ENCODE measurements at regions not wholly inside any gene's neighbourhood (a gene's known extent, or its start where the extent isn't known, plus 50 kb on each side); places are given as distances from the start of the nearest gene placed in this dataset.

- no peak for DNase-seq
These were observed 457.2 kb upstream of the MEX3C start for GRCh38 chr18:51654488-51655326.

DNA sequence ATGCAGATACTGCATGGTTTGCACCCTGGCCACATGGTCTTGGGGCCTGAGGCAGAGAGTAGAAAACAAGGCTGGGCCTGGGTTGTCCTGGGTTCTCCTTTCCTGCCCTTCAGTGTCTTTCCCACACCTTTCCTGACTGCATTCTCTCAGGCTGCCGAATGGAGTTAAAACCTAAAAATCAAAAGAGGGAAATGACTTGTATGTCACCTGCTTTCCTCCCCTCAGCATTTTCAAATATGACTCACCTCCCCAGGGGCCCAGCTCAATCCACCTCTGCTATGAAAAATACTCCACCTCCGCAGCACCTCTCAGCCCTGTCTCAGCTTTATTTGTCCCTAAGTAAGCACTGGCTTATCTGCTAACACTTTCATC lies 457.8 kb upstream of the MEX3C start:
- DNase-seq = no peak

DNA sequence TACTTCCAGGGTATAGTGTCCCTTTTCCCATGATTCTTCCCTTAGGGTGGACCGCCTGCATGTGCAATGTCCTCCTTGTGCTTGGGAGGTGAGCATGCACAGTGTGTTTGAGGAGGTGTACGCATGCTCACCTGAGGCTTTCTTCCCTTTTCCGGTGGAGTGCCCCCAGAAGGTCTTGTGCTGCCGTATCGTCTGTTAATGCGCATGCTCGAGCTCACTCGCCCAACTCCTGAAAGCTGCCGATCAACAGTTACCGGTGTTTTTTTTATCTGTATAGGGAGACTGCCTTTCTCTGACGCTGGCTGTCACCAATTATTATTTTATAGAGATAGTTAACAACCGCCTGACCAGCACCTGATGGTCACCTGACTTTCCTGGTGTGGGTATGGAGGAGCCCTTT lies 458.8 kb upstream of the MEX3C start:
- DNase-seq = no peak

DNA sequence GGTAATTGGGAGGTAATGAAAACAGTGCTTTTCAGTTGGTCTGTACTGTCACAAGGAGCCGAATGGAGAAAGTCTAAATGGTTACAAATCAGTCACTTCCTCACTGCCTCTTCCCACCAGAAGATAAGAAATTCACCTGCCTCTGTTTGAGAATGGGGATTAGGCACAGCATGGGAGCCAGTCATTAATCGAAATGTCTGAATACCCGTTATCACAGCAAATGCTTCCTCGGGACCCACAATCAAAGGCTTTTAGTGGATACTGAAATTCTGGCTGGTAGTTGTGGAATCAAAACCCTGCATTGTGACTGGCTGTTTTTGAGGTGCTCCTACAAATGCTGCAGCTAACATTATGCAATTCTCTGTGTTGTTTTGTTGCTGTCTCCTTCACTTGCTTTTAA lies 461.0 kb upstream of the MEX3C start:
- no peak for DNase-seq

GRCh38 chr18:51659781-51660180 lies 462.3 kb upstream of the MEX3C start:
- DNase-seq = no peak

DNA sequence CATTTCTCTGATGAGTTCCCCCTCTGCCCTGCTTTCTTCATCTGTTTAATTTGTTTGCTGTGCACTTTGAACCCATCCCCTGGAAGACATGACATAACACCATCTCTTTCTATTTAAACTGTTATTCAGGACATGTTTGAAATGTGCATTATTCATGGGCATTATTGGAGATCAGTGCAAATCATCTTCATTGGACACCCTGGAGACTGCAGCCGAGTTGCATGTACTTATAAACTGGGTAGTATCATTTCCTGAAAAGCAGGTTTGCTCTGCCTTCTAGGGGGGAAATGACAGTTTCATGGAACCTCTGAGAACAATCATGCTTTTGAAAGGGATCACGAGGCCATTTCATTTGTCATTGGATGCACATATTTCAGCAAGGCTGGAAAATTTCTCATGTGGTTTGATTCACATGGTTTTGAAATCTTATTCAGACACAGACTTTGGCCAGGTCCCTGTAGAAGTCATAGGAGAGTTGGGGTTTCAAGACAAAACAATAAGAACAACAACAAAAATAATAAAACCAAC lies 462.8 kb upstream of the MEX3C start:
- no peak for DNase-seq

GRCh38 chr18:51664236-51664635 lies 466.8 kb upstream of the MEX3C start:
- no peak for DNase-seq

DNA sequence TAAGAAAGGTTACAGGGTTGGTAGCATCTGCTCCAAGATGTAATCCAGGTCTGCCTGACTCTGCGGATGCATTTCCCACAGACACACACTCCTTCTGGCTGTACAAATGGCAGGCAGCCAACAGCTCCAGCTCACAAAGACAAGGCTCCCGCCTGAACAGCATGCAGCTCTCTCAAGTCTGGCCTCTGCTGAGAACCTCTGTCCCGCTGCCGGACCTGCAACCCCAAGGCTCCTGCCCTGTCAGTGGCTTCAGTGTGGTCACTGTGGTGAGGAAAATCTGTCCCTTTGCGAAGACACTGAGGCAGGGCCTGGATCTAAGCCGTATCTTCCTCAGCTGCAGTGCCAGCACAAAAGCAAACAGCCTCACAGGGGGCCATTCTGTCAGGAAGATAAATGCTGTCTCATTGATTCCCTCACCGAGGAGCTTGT lies 469.3 kb upstream of the MEX3C start:
- DNase-seq = no peak

GRCh38 chr18:51668101-51668500 lies 470.6 kb upstream of the MEX3C start:
- peak; percentile 66 for DNase-seq

GRCh38 chr18:51668607-51669006 lies 471.1 kb upstream of the MEX3C start:
- DNase-seq = no peak

DNA sequence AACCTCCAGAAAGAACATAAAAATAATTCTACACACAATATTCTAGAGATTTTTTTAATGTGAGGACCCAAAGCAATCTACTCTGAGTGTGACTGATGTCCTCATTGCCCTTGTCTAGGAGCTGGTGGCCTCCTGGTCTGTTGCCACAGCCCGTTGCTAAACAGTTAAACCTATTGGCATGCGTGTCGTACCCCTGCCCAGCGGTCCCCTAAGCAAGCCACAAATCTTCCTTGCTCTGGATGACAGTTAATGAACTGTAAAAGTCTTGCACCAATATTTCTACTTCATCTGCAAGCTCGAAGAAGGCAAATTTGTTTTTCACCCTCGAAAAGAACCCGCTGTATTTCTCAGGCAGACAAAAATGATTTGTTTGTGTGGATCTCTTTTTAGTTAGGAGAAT lies 489.1 kb upstream of the MEX3C start:
- DNase-seq = no peak

DNA sequence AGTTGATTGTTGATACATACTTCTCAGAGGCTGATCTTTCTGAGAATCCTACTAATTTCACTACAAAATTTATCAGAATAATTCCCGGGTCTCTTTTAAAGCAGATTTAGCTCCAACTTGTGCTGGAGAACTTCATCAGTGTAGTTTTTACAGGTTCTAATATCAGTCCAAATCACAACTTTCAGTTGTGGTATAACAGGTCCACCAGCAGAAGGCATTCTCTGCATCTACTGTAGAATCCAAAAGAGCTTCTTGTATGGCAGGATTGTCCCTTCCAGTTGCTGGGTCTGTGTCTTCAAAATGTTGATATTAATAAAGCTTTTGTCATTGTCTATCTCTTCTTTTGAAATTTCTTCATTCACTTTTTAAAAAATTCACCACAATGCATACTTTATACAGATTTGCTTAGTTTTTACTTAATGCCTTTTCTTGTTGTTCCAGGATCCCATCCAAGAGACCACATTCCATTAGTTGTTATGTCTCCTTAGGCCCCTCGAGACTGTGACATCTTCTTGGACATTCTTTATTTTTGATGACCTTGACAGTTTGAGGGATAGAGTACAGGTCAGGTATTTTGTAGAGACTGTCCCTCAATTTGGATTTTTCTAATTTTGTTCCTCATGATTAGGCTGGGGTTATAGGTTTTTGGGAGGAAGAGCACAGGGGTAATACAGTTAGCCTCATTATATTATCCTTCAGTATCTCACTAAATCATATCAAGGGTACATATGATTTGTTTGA lies 490.5 kb upstream of the MEX3C start:
- no peak for DNase-seq

- DNase-seq = no peak
These were observed 495.1 kb upstream of the MEX3C start for GRCh38 chr18:51692612-51693011.

DNA sequence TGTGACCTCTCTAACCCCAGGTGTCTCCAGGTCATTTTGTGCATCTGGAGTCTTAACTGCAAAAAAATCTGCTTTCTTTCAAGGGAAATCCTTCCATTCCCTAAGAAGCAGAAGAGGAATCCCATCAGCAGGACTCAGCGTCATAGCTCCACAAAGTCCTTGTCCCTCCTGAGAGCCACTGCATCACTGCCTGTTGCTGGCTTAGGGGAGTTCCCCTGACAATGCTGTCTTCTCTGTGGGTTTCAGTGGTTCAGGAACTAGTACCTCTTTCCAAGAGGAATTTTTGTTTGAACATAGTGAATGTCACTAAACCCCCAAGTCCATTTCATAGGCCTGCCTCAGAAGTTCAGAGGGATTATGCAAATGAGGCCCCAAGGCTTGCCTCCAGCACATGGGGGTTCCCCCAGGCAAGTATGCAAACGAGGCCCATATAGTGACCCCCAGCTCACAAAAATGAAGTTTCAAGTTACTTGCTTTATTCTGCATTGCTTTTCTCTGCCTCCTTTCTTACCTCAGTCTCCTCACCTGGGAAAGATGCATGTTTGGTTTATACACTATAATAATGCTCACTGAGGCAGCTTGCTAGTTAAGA lies 513.9 kb upstream of the MEX3C start:
- DNase-seq = no peak

- no peak for DNase-seq
These were observed 515.3 kb upstream of the MEX3C start for GRCh38 chr18:51712821-51713220.

- no peak for DNase-seq
These were observed 518.8 kb upstream of the MEX3C start for GRCh38 chr18:51716277-51716676.

GRCh38 chr18:51721388-51721787 lies 523.9 kb upstream of the MEX3C start:
- DNase-seq = no peak

DNA sequence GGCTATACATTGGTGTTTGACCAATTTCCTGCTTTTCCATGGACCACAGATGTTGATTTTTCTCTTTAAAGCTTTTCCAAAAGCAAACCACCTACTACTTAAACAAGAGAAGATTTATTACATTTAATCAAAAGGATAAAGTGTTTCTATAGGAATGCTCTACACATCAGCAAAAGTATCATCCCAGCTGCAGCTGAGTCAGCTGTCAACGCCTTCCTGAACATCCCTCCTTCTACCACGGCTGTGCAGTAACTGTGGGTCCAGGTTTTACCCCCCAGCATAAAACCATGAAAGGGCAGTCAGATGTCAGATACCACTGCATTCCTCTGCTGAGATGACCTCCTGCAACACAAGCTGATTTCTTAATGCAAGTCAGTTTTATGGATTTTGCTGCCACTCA lies 524.5 kb upstream of the MEX3C start:
- DNase-seq = no peak

DNA sequence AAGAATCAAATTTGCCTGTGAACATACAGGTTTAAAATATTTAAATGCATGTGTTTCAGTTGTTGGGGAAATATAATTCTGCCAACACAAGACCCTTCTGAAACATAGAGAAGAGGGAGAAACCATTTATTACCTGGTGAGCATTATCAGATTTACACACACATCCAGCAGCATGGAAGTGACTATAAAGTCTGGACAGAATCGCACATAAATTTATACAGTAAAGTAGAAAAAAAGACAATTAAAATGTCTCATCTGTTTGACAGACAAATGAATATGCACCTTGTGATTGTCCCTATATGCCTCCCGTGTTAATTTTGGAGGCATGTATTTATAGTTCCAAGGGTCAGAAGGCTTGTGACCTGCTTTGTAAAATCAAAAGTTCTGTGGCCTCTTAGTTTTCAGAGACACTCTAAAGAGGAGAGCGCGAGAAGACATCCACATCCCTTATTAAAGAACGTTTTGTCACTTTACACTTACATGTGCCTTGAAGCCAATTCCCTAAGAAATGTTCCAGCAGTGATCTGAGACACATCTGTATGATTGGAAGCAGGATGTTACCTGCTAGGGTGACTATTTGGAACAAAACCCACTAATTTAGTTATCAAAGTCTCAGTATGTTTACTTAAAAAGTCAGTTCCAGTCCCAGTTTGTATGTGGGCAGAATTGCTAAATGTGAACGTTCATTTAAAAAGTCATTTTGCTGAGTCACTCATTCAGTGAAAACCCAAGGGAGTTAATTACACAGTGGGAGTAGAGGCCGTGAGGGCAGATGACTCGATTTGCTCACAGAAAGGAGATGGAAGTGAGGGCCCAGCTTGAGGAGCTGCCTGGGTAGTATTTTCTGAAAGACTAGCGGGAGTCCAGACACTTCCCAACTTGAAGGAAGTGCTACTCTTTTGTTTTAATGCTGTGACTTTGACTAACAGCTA lies 527.6 kb upstream of the MEX3C start:
- no peak for DNase-seq

DNA sequence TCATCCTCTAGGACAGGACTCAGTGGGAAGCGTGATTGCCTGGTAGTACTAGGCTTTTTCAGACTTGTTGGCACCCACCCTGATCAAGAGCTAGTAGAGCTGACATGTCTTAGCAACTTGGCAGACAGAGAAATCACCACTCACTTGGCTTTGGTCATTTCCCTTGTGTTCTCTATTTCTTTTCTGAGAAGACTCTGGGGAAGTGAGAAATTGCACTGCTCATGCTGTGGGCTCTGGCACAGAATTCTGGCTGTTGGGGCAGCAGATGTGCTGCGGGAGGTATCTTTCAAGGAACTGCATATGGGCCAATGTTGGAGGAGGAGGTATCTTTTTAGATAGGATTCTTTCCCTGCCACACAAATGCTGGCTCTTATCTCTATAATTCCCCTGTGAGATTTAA lies 529.1 kb upstream of the MEX3C start:
- DNase-seq = no peak

- DNase-seq = no peak
These were observed 530.3 kb upstream of the MEX3C start for GRCh38 chr18:51727780-51728179.

DNA sequence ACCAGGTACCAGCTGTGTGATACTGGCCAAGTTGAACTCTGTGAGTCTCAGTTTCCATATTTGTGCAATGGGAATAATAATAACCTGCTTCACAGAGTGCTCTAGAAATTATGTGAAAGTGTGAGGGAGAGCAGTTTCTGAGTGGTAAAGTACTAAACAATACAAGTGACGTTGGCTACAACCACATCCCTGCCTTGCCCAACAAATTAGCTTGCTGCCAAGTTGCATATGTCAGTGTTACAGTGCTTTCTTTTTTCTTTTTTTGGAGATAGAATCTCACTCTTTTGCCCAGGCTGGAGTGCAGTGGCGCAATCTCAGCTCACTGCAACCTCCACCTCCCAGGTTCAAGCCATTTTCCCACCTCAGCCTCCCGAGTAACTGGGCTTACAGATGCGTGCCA lies 533.6 kb upstream of the MEX3C start:
- DNase-seq = no peak

DNA sequence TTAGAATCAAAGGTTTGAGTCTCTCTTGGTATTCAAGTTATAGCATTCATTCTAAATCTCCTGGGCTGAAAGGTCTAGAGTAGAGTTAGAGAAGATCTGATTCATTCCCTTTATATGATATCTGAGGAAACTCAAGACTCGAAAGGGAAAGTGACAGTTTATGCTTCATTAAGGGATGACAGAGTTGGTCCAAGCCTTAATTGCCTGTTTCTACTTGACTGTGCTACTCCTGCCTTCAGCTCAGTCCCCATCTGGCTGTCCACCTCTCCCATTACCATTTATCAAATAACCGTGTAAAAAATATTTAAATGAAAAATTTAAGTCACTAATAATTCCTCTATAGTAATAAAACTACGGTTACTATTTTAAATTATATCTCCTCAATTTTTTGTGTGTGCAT lies 537.1 kb upstream of the MEX3C start:
- DNase-seq = no peak

Measured in activated CD8-positive, alpha-beta memory T cell treated with anti-CD3 and anti-CD28 coated beads for 24 hours (primary cell).